Right atrium auricular region (tissue), 2 donors: ENCODE measurements at regions not wholly inside any gene's neighbourhood (a gene's known extent, or its start where the extent isn't known, plus 50 kb on each side); places are given as distances from the start of the nearest gene placed in this dataset.

ENCODE experiments used
- DNase-seq: peaks from one replicate; pipeline ENCODE4 v3.0.0-alpha.2; 2019; ENCODE audit warnings: low spot score
- H3K27ac ChIP-seq, 2 donors: fragments of 200-600 bp; sonication (generic); 1 replicate in 1 of 2; 2 replicates in 1 of 2; pipeline ENCODE4 v1.5.1; 2016 to 2019
- H3K27me3 ChIP-seq, 2 donors: fragments of 200-600 bp; sonication (generic); one replicate each; pipeline versions ENCODE4 v1.5.1 to v1.6.0; 2017 to 2019
- H3K36me3 ChIP-seq: fragments of 200-600 bp; sonication (generic); one replicate; pipeline ENCODE4 v1.5.1; 2016
- H3K4me1 ChIP-seq, 2 donors: fragments of 200-600 bp; sonication (generic); one replicate each; pipeline versions ENCODE4 v1.5.1 to v1.6.0; 2017 to 2019
- H3K4me3 ChIP-seq, 2 donors: fragments of 200-600 bp; sonication (generic); 1 replicate in 1 of 2; 2 replicates in 1 of 2; pipeline ENCODE4 v1.5.1; 2017 to 2019; ENCODE audit warnings: mild to moderate bottlenecking in 1 of 2, moderate library complexity in 1 of 2
- H3K9me3 ChIP-seq, 2 donors: fragments of 200-600 bp; sonication (generic); one replicate each; pipeline ENCODE4 v1.5.1; 2019
- TF ChIP-seq, protein P1 (sequence below), 2 donors: fragments of 200-600 bp; sonication (generic); IDR thresholded peaks; one replicate each; pipeline ENCODE4 v1.5.1; 2019; ENCODE audit warnings: antibody characterized with exemption in 2 of 2

DNA sequence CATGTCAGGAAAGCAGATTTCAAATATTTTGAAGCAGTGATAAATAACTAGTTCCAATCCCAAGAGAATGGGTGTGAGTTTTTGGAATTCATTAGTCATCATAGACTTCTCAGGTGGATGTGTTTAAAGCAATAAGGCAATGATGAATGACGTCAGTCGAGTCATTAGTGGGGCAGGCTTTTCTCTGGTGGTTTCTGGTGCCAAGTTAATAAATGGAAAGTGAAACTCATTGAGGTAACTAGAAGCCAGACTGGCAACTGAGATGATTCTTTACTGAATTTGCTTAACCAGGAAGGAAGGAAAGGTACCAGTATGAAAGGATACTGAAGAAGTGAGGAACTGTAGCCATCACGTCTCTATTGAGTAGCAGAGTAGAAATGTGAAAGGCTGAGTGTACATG, 311.0 kb downstream of the GPAM start:
- H3K4me1 ChIP-seq, result no peaks in the 10 kb centered on the region
- no peak for DNase-seq
- H3K4me3 ChIP-seq, result no peak overlapping the region
- no peaks in the 10 kb centered on the region for H3K36me3 ChIP-seq
- no peaks in the 10 kb centered on the region for H3K9me3 ChIP-seq
- H3K27ac ChIP-seq, result no peak overlapping the region
- no peaks in the 10 kb centered on the region for H3K27me3 ChIP-seq
- TF ChIP-seq, protein P1, sequence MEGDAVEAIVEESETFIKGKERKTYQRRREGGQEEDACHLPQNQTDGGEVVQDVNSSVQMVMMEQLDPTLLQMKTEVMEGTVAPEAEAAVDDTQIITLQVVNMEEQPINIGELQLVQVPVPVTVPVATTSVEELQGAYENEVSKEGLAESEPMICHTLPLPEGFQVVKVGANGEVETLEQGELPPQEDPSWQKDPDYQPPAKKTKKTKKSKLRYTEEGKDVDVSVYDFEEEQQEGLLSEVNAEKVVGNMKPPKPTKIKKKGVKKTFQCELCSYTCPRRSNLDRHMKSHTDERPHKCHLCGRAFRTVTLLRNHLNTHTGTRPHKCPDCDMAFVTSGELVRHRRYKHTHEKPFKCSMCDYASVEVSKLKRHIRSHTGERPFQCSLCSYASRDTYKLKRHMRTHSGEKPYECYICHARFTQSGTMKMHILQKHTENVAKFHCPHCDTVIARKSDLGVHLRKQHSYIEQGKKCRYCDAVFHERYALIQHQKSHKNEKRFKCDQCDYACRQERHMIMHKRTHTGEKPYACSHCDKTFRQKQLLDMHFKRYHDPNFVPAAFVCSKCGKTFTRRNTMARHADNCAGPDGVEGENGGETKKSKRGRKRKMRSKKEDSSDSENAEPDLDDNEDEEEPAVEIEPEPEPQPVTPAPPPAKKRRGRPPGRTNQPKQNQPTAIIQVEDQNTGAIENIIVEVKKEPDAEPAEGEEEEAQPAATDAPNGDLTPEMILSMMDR (IDR thresholded peaks at IDR 0.05), result no peak

DNA sequence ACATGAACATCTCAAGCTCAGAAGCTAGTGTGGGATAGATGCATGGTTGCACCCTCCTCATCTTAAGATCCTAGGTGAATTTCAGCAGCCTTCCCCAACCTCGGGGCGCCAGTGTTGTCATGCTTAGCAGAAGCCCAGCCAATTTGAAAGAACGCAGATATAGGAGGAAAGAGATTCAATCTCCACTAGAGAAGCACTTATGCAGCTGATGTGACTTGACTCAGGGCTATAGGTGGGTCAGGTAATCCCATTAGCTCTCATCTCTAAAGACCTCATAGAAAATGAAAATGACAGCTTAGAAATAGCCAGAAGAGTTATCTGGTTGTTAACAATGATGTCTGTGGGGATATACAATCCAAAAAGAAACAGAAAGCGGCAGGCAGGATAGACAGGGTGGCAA, 310.5 kb downstream of the GPAM start:
- H3K27ac ChIP-seq, result no peak overlapping the region
- TF ChIP-seq, protein P1 (IDR thresholded peaks at IDR 0.05), result no peak
- no peaks in the 10 kb centered on the region for H3K4me1 ChIP-seq
- H3K4me3 ChIP-seq, result no peak overlapping the region
- no peaks in the 10 kb centered on the region for H3K27me3 ChIP-seq
- H3K36me3 ChIP-seq, result no peaks in the 10 kb centered on the region
- no peaks in the 10 kb centered on the region for H3K9me3 ChIP-seq
- DNase-seq, result no peak

DNA sequence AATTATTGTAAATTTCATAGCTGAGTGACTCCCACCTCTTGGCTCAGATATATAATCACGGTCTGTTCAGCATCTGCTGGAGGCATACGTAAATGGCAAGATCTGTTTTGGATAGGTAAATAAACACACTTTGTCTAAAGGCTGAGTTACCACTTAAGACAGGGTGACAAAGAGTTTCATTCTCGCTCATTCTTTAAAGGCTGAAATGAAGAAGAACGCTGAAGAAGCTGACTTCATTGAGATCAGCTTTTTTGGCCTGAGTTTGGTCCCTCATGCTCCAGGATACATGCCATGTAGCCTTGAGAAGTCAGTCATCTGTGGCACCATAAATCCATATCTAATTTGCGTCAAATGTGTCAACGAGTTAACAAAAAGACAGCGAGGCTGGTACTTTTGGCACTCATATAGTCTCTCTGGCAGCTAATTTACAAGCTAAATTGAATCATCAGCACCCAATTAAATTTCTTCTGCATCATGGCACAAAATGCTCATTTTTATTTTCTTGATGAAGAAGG, 309.9 kb downstream of the GPAM start:
- Histone ChIP-seq H3K4me1 (no peaks in the 10 kb centered on the region), H3K36me3 (no peaks in the 10 kb centered on the region), H3K27me3 (no peaks in the 10 kb centered on the region), H3K9me3 (no peaks in the 10 kb centered on the region), H3K27ac (no peak overlapping the region), H3K4me3 (no peak overlapping the region)
- DNase-seq, result no peak
- TF ChIP-seq, protein P1 (IDR thresholded peaks at IDR 0.05), result no peak

DNA sequence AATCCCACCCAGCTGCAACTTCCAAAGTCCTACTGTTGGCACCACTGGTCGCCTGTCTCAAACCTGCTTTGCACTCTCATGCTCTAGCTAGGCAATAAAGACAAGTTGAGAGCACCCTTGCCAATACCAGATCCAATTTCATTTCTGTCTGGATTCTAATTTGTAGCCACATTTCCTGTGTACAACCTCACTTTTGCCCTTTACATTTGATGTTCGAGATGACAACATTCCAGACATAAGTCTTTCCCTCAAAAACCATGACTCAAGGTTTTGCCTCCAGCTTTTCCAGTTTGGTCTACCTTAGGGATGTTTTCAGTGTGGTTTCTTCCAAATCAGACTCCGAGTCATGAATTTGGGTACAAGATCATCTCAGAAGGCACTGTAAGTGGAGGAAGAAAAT, 309.0 kb downstream of the GPAM start:
- Histone ChIP-seq H3K4me3 (no peak overlapping the region), H3K4me1 (no peaks in the 10 kb centered on the region), H3K27me3 (no peaks in the 10 kb centered on the region), H3K27ac (no peak overlapping the region), H3K36me3 (no peaks in the 10 kb centered on the region), H3K9me3 (no peaks in the 10 kb centered on the region)
- TF ChIP-seq, protein P1 (IDR thresholded peaks at IDR 0.05), result no peak
- no peak for DNase-seq

DNA sequence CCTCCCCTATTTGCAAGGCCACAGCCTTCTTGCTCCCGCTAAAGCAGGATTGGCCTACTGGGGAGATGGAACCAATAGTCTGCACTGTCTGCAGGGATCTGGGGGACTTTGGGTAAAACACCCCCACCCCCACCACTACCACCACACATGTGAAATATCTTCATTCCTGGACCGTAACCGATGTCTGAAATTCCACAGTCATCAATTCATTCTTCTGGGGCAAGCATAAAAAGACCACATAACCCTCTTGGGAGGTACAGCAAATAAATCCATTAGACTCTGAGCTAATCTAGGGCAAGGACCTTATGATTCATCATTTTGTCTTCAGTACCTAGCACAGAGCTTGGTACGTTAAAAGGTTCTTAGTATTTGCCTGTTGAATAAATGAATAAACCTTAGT, 307.8 kb downstream of the GPAM start:
- no peaks in the 10 kb centered on the region for H3K9me3 ChIP-seq
- TF ChIP-seq, protein P1 (IDR thresholded peaks at IDR 0.05), result no peak

DNA sequence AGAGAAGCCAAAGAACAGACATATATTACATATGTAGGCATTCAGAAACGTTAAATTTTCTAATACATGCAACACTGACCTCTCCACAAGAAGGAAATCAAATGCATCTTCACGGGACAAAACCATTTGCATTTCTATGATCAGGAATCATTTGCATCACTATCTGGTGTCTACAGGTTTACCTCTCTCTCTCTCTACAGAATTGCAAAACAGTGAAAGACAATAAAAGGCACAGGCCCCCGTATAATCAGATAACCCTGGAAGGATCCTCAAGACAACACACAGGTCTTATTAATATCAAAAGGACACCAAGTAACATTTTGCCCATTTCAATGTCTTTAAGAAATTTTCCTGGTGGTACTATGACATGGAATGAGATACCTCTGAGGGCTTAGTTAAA, 306.3 kb downstream of the GPAM start:
- Histone ChIP-seq H3K9me3 (no peaks in the 10 kb centered on the region), H3K27me3 (no peaks in the 10 kb centered on the region), H3K27ac (no peak overlapping the region), H3K4me1 (no peaks in the 10 kb centered on the region), H3K36me3 (no peaks in the 10 kb centered on the region), H3K4me3 (no peak overlapping the region)
- TF ChIP-seq, protein P1 (IDR thresholded peaks at IDR 0.05), result no peak
- no peak for DNase-seq

More for the DNA sequence above, 307.8 kb downstream of the GPAM start:
- Histone ChIP-seq H3K4me1 (no peaks in the 10 kb centered on the region), H3K4me3 (no peak overlapping the region), H3K36me3 (no peaks in the 10 kb centered on the region), H3K27ac (no peak overlapping the region), H3K27me3 (no peaks in the 10 kb centered on the region)
- DNase-seq, result no peak
